ENCODE measurements at regions not wholly inside any gene's neighbourhood (a gene's known extent, or its start where the extent isn't known, plus 50 kb on each side); places are given as distances from the start of the nearest gene placed in this dataset.

- Histone ChIP-seq H3K4me2 (ENCODE audit: insufficient read depth, low read length, poor library complexity, severe bottlenecking) (no peak overlapping the region), H3K18ac (ENCODE audit: low read length) (no peak overlapping the region), H3K27ac (replicated peaks; ENCODE audit: low read length) (no peak overlapping the region), H3K27me3 (ENCODE audit: control insufficient read depth in 3 of 3, insufficient read depth in 3 of 3, low read depth in 1 of 3, low read length in 3 of 3) (no peaks in the 10 kb centered on the region), H2BK5ac (ENCODE audit: low read length) (no peak overlapping the region), H3K79me1 (ENCODE audit: low read depth, low read length) (no peaks in the 10 kb centered on the region), H2BK120ac (ENCODE audit: low read depth, low read length) (no peak overlapping the region), H3K4me1 (ENCODE audit: control insufficient read depth in 2 of 2, insufficient read depth in 1 of 2, low read depth in 1 of 2, low read length in 2 of 2) (peaks cover 3 to 21% of the 10 kb centered on the region in 2 donors), H4K91ac (ENCODE audit: low read depth, low read length, poor library complexity) (no peak overlapping the region), H2AFZ (ENCODE audit: low read length) (no peak overlapping the region), H2BK12ac (ENCODE audit: low read length) (no peak overlapping the region), H3K9me3 (replicated peaks in 1 of 2; ENCODE audit: control insufficient read depth in 2 of 2, insufficient read depth in 1 of 2, low read depth in 1 of 2, low read length in 2 of 2) (no peaks in the 10 kb centered on the region), H2BK15ac (ENCODE audit: low read length) (no peak overlapping the region), H3K4ac (ENCODE audit: low read length) (no peak overlapping the region), H3K36me3 (replicated peaks in 1 of 2; ENCODE audit: control insufficient read depth in 2 of 2, insufficient read depth in 2 of 2, low read length in 2 of 2) (no peaks in the 10 kb centered on the region), H3K9ac (ENCODE audit: low read depth, low read length, poor library complexity) (no peak overlapping the region), H3K23ac (ENCODE audit: low read depth, low read length, poor library complexity) (no peak overlapping the region), H3K4me3 (ENCODE audit: low read length in 2 of 2) (no peak overlapping the region), H3K14ac (ENCODE audit: low read length) (no peak overlapping the region), H2AK5ac (ENCODE audit: low read depth, low read length) (no peak overlapping the region), H4K8ac (ENCODE audit: low read depth, low read length) (no peak overlapping the region)
- WGBS, 2 donors (ENCODE audit: extremely low coverage in 2 of 2, insufficient read length in 2 of 2, insufficient replicate concordance in 1 of 2), result no CpG with 5 or more reads among the region's 5 CpGs
- no peak for DNase-seq (ENCODE audit: low spot score)
Observed at GRCh38 chr4:182090186-182090585, 153.0 kb upstream of the TENM3 start.

DNA sequence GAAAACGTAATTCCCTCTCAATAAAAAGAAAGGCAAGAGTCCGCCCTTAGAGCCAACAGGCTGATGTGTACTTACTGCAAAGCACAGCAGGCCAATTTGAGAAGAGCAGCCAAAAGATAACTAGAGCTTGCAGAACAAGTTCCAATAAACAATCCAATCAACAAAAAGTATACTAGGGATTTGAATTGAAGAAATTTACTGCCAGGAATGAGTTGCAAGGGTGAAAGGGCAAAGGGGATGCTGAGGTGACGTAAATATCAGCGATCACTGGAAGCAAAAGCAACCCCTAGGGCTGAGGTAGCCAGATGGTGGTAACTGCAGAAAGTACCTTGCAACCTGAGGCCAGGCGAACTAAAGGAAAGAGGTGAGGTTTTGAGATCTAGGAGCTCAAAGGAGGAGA, 152.1 kb upstream of the TENM3 start:
- Histone ChIP-seq H2BK5ac (ENCODE audit: low read length) (no peak overlapping the region), H3K4ac (ENCODE audit: low read length) (no peak overlapping the region), H2BK120ac (ENCODE audit: low read depth, low read length) (no peak overlapping the region), H4K8ac (ENCODE audit: low read depth, low read length) (no peak overlapping the region), H3K4me1 (ENCODE audit: control insufficient read depth in 2 of 2, insufficient read depth in 1 of 2, low read depth in 1 of 2, low read length in 2 of 2) (peaks cover 2 to 12% of the 10 kb centered on the region in 2 donors), H3K9me3 (replicated peaks in 1 of 2; ENCODE audit: control insufficient read depth in 2 of 2, insufficient read depth in 1 of 2, low read depth in 1 of 2, low read length in 2 of 2) (no peaks in the 10 kb centered on the region), H3K27ac (replicated peaks; ENCODE audit: low read length) (no peak overlapping the region), H3K27me3 (ENCODE audit: control insufficient read depth in 3 of 3, insufficient read depth in 3 of 3, low read depth in 1 of 3, low read length in 3 of 3) (no peaks in the 10 kb centered on the region), H3K79me1 (ENCODE audit: low read depth, low read length) (no peaks in the 10 kb centered on the region), H4K91ac (ENCODE audit: low read depth, low read length, poor library complexity) (no peak overlapping the region), H2BK12ac (ENCODE audit: low read length) (no peak overlapping the region), H3K4me2 (ENCODE audit: insufficient read depth, low read length, poor library complexity, severe bottlenecking) (no peak overlapping the region), H3K18ac (ENCODE audit: low read length) (no peak overlapping the region), H3K23ac (ENCODE audit: low read depth, low read length, poor library complexity) (no peak overlapping the region), H2BK15ac (ENCODE audit: low read length) (no peak overlapping the region), H3K14ac (ENCODE audit: low read length) (no peak overlapping the region), H3K9ac (ENCODE audit: low read depth, low read length, poor library complexity) (no peak overlapping the region), H3K36me3 (replicated peaks in 1 of 2; ENCODE audit: control insufficient read depth in 2 of 2, insufficient read depth in 2 of 2, low read length in 2 of 2) (no peaks in the 10 kb centered on the region), H2AK5ac (ENCODE audit: low read depth, low read length) (no peak overlapping the region), H2AFZ (ENCODE audit: low read length) (no peak overlapping the region), H3K4me3 (ENCODE audit: low read length in 2 of 2) (no peak overlapping the region)
- DNase-seq (ENCODE audit: low spot score), result no peak
- WGBS, 2 donors (ENCODE audit: extremely low coverage in 2 of 2, insufficient read length in 2 of 2, insufficient replicate concordance in 1 of 2), result no CpG with 5 or more reads among the region's 5 CpGs

- Histone ChIP-seq H3K27me3 (ENCODE audit: control insufficient read depth in 3 of 3, insufficient read depth in 3 of 3, low read depth in 1 of 3, low read length in 3 of 3) (no peaks in the 10 kb centered on the region), H2BK15ac (ENCODE audit: low read length) (no peak overlapping the region), H3K18ac (ENCODE audit: low read length) (no peak overlapping the region), H4K8ac (ENCODE audit: low read depth, low read length) (no peak overlapping the region), H3K23ac (ENCODE audit: low read depth, low read length, poor library complexity) (no peak overlapping the region), H2AK5ac (ENCODE audit: low read depth, low read length) (no peak overlapping the region), H3K4ac (ENCODE audit: low read length) (no peak overlapping the region), H4K91ac (ENCODE audit: low read depth, low read length, poor library complexity) (no peak overlapping the region), H3K4me3 (ENCODE audit: low read length in 2 of 2) (no peak overlapping the region), H3K79me1 (ENCODE audit: low read depth, low read length) (no peaks in the 10 kb centered on the region), H3K36me3 (replicated peaks in 1 of 2; ENCODE audit: control insufficient read depth in 2 of 2, insufficient read depth in 2 of 2, low read length in 2 of 2) (no peaks in the 10 kb centered on the region), H2AFZ (ENCODE audit: low read length) (peak overlapping the region; percentile 77), H2BK5ac (ENCODE audit: low read length) (no peak overlapping the region), H3K14ac (ENCODE audit: low read length) (no peak overlapping the region), H3K4me1 (ENCODE audit: control insufficient read depth in 2 of 2, insufficient read depth in 1 of 2, low read depth in 1 of 2, low read length in 2 of 2) (peaks cover 2 to 7% of the 10 kb centered on the region in 2 donors), H3K9ac (ENCODE audit: low read depth, low read length, poor library complexity) (no peak overlapping the region), H3K27ac (replicated peaks; ENCODE audit: low read length) (no peak overlapping the region), H2BK12ac (ENCODE audit: low read length) (no peak overlapping the region), H3K9me3 (replicated peaks in 1 of 2; ENCODE audit: control insufficient read depth in 2 of 2, insufficient read depth in 1 of 2, low read depth in 1 of 2, low read length in 2 of 2) (no peaks in the 10 kb centered on the region), H3K4me2 (ENCODE audit: insufficient read depth, low read length, poor library complexity, severe bottlenecking) (no peak overlapping the region), H2BK120ac (ENCODE audit: low read depth, low read length) (no peak overlapping the region)
- WGBS, 2 donors (ENCODE audit: extremely low coverage in 2 of 2, insufficient read length in 2 of 2, insufficient replicate concordance in 1 of 2), result no CpG with 5 or more reads among the region's 7 CpGs
- no peak for DNase-seq (ENCODE audit: low spot score)
Observed at GRCh38 chr4:182093431-182093831, 149.8 kb upstream of the TENM3 start.

- WGBS, 2 donors (ENCODE audit: extremely low coverage in 2 of 2, insufficient read length in 2 of 2, insufficient replicate concordance in 1 of 2), result no CpG with 5 or more reads among the region's 3 CpGs
- DNase-seq (ENCODE audit: low spot score), result no peak
Observed at GRCh38 chr4:182093935-182094334, 149.3 kb upstream of the TENM3 start.

More at GRCh38 chr4:182093935-182094334, 149.3 kb upstream of the TENM3 start:
- Histone ChIP-seq H2BK120ac (ENCODE audit: low read depth, low read length) (no peak overlapping the region), H3K27ac (replicated peaks; ENCODE audit: low read length) (no peak overlapping the region), H3K4ac (ENCODE audit: low read length) (no peak overlapping the region), H3K14ac (ENCODE audit: low read length) (no peak overlapping the region), H2BK12ac (ENCODE audit: low read length) (no peak overlapping the region), H3K4me3 (ENCODE audit: low read length in 2 of 2) (no peak overlapping the region), H2AFZ (ENCODE audit: low read length) (no peak overlapping the region), H4K91ac (ENCODE audit: low read depth, low read length, poor library complexity) (no peak overlapping the region), H2AK5ac (ENCODE audit: low read depth, low read length) (no peak overlapping the region), H3K4me1 (ENCODE audit: control insufficient read depth in 2 of 2, insufficient read depth in 1 of 2, low read depth in 1 of 2, low read length in 2 of 2) (peaks cover 2 to 7% of the 10 kb centered on the region in 2 donors), H3K27me3 (ENCODE audit: control insufficient read depth in 3 of 3, insufficient read depth in 3 of 3, low read depth in 1 of 3, low read length in 3 of 3) (no peaks in the 10 kb centered on the region), H3K36me3 (replicated peaks in 1 of 2; ENCODE audit: control insufficient read depth in 2 of 2, insufficient read depth in 2 of 2, low read length in 2 of 2) (no peaks in the 10 kb centered on the region), H3K23ac (ENCODE audit: low read depth, low read length, poor library complexity) (no peak overlapping the region), H4K8ac (ENCODE audit: low read depth, low read length) (no peak overlapping the region), H3K9me3 (replicated peaks in 1 of 2; ENCODE audit: control insufficient read depth in 2 of 2, insufficient read depth in 1 of 2, low read depth in 1 of 2, low read length in 2 of 2) (no peaks in the 10 kb centered on the region), H3K79me1 (ENCODE audit: low read depth, low read length) (no peaks in the 10 kb centered on the region), H2BK5ac (ENCODE audit: low read length) (no peak overlapping the region), H3K9ac (ENCODE audit: low read depth, low read length, poor library complexity) (no peak overlapping the region), H3K4me2 (ENCODE audit: insufficient read depth, low read length, poor library complexity, severe bottlenecking) (no peak overlapping the region), H3K18ac (ENCODE audit: low read length) (no peak overlapping the region), H2BK15ac (ENCODE audit: low read length) (no peak overlapping the region)

Data from neuronal stem cell (in vitro differentiated cells).